ENCODE measurements at regions not wholly inside any gene's neighbourhood (a gene's known extent, or its start where the extent isn't known, plus 50 kb on each side); places are given as distances from the start of the nearest gene placed in this dataset.

- TF ChIP-seq TARDBP (IDR thresholded peaks at IDR 0.05) (no peak), BHLHE40 (IDR thresholded peaks at IDR 0.05; ENCODE audit: borderline replicate concordance) (no peak), SP1 (IDR thresholded peaks at IDR 0.05) (no peak), FOXM1 (IDR thresholded peaks at IDR 0.05; ENCODE audit: borderline replicate concordance) (no peak), SUZ12 (IDR thresholded peaks at IDR 0.05) (no peak), FOXK2 (IDR thresholded peaks at IDR 0.05) (no peak)
- TF ChIP-seq, protein P1, sequence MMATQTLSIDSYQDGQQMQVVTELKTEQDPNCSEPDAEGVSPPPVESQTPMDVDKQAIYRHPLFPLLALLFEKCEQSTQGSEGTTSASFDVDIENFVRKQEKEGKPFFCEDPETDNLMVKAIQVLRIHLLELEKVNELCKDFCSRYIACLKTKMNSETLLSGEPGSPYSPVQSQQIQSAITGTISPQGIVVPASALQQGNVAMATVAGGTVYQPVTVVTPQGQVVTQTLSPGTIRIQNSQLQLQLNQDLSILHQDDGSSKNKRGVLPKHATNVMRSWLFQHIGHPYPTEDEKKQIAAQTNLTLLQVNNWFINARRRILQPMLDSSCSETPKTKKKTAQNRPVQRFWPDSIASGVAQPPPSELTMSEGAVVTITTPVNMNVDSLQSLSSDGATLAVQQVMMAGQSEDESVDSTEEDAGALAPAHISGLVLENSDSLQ (IDR thresholded peaks at IDR 0.05), result no peak
Observed at GRCh38 chr5:97542469-97542868, 359.4 kb upstream of the RIOK2 start.
